GM20000 (cell line): ENCODE measurements at regions not wholly inside any gene's neighbourhood (a gene's known extent, or its start where the extent isn't known, plus 50 kb on each side); places are given as distances from the start of the nearest gene placed in this dataset.
"Not testable (repeated sequence)": the region's sequence is repeated elsewhere in the genome, so short reads cannot be mapped to it uniquely, and the experiment has no call there.

Experiments used
- DNase-seq: peaks from one replicate; pipeline ENCODE4 v3.0.0; 2012; ENCODE audit warnings: low spot score
- CTCF ChIP-seq: IDR thresholded peaks from 2 replicates; pipeline ENCODE4 v1.5.1; 2012; ENCODE audit warnings: mild to moderate bottlenecking, control low read depth; ENCODE audit errors: extremely low read depth, missing control alignments

- DNase-seq = no peak
- no peak for TF ChIP-seq CTCF
Measured at GRCh38 chr10:33084453-33084852, 126.4 kb upstream of the ITGB1 start.

GRCh38 chr10:33082373-33082895, 124.4 kb upstream of the ITGB1 start:
- TF ChIP-seq CTCF = no peak
- DNase-seq = no peak

DNA sequence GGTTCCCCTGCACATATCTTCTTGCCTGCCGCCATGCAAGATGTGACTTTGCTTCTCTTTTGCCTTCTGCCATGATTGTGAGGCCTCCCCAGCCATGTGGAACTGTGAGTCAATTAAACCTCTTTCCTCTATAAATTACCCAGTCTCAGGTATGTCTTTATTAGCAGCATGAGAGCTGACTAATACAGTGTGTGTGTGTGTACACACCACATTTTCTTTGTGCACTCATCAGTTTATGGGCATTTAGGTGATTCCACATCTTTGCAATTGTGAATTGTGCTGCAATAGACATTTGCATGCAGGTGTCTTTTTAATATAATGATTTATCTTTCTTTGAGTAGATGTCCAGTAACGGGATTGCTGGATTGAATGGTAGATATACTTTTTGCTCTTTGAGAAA, 122.4 kb upstream of the ITGB1 start:
- not testable (repeated sequence) for DNase-seq

DNA sequence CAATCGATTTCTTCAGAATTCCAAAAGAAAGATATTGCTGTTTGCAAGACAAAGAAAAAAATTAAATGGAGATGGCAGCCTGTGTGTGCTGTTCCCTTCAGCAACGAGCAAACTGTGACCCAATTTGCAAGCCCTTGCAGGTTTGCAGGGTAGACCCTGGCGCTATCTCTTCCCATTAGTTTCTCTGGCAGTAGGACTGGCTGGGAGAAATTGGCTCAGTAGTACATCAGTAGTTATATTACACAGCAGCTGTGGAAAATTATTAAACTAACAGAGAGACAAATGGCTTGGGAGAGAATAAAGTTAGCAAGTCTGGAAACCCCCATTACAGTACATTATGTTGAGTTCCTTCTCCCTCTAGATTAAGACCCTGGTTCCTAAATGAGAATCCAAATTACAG, 116.4 kb upstream of the ITGB1 start:
- no peak for DNase-seq
- no peak for TF ChIP-seq CTCF

GRCh38 chr10:33073641-33074415, 115.8 kb upstream of the ITGB1 start:
- DNase-seq = no peak
- no peak for TF ChIP-seq CTCF

DNA sequence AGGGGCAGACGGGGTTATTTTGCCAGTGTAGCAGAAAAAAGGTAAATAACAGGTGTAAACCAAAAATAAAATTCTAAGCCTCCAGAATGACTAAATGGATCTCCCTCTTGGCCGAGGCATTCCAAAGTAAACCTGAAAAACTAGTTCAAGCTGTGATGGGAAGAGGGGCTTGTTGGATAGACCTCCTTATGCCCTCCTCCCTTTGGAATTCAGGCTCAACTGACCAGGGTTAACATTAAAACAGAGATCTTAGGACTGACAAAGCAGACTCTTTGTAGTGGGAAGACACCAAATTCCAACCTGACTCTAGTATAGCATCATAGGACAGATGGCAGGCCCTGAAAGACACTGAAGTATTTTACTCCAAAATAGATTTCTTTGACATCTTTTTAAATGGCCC, 113.8 kb upstream of the ITGB1 start:
- no peak for TF ChIP-seq CTCF
- no peak for DNase-seq

GRCh38 chr10:33070101-33070500, 112.1 kb upstream of the ITGB1 start:
- no peak for DNase-seq
- TF ChIP-seq CTCF = no peak

DNA sequence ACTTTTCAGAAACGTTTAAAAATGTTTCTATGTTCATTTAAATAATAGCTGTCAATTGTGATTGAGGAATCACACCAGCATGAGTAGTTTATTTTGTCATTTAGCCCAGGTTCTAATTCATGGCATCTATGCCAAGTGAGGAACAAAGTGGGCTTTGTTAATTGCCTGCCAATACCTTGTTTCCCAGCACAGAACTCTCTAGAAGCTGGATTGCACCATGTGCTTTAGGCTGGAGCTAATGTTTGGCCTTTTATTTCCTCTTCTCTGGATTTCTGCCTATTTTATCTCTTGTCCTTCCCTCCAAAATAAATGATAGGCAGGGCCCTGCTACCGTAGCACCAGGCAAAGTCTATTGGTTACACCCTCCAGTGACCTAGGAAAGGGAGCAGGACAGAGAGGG, 109.9 kb upstream of the ITGB1 start:
- no peak for TF ChIP-seq CTCF
- no peak for DNase-seq
